Fibroblast of skin of back (primary cell): ENCODE measurements at regions not wholly inside any gene's neighbourhood (a gene's known extent, or its start where the extent isn't known, plus 50 kb on each side); places are given as distances from the start of the nearest gene placed in this dataset.
"Not testable (repeated sequence)": the region's sequence is repeated elsewhere in the genome, so short reads cannot be mapped to it uniquely, and the experiment has no call there.

Experiments used
- DNase-seq: peaks from one replicate; pipeline ENCODE4 v3.0.0-alpha.2; 2013

GRCh38 chr21:20292854-20293253, 705.4 kb upstream of the NCAM2 start:
- not testable (repeated sequence) for DNase-seq

- no peak for DNase-seq
Measured at GRCh38 chr21:20301395-20301794, 696.8 kb upstream of the NCAM2 start.

GRCh38 chr21:20302084-20302483, 696.1 kb upstream of the NCAM2 start:
- no peak for DNase-seq

GRCh38 chr21:20306836-20307235, 691.4 kb upstream of the NCAM2 start:
- DNase-seq, result no peak

- no peak for DNase-seq
Measured at GRCh38 chr21:20308586-20309315, 689.5 kb upstream of the NCAM2 start.

GRCh38 chr21:20311234-20311787, 686.9 kb upstream of the NCAM2 start:
- no peak for DNase-seq

- DNase-seq, result no peak
Measured at GRCh38 chr21:20313013-20313412, 685.2 kb upstream of the NCAM2 start.

GRCh38 chr21:20315042-20315441, 683.2 kb upstream of the NCAM2 start:
- DNase-seq, result no peak

- DNase-seq, result no peak
Measured at GRCh38 chr21:20329636-20330035, 668.6 kb upstream of the NCAM2 start.

GRCh38 chr21:20330652-20331051, 667.6 kb upstream of the NCAM2 start:
- no peak for DNase-seq

GRCh38 chr21:20334585-20334984, 663.6 kb upstream of the NCAM2 start:
- DNase-seq, result no peak

GRCh38 chr21:20341431-20341830, 656.8 kb upstream of the NCAM2 start:
- DNase-seq, result no peak

GRCh38 chr21:20343186-20343585, 655.0 kb upstream of the NCAM2 start:
- no peak for DNase-seq

- no peak for DNase-seq
Measured at GRCh38 chr21:20351138-20351537, 647.1 kb upstream of the NCAM2 start.

- DNase-seq, result no peak
Measured at GRCh38 chr21:20353351-20353750, 644.9 kb upstream of the NCAM2 start.

GRCh38 chr21:20373031-20373430, 625.2 kb upstream of the NCAM2 start:
- no peak for DNase-seq

- DNase-seq, result no peak
Measured at GRCh38 chr21:20377250-20377649, 621.0 kb upstream of the NCAM2 start.

GRCh38 chr21:20388400-20388799, 609.8 kb upstream of the NCAM2 start:
- no peak for DNase-seq

GRCh38 chr21:20396798-20397197, 601.4 kb upstream of the NCAM2 start:
- DNase-seq, result no peak

- no peak for DNase-seq
Measured at GRCh38 chr21:20404915-20405314, 593.3 kb upstream of the NCAM2 start.

GRCh38 chr21:20418353-20418752, 579.9 kb upstream of the NCAM2 start:
- DNase-seq, result no peak

- DNase-seq, result no peak
Measured at GRCh38 chr21:20419772-20420171, 578.4 kb upstream of the NCAM2 start.

GRCh38 chr21:20424943-20425342, 573.3 kb upstream of the NCAM2 start:
- DNase-seq, result no peak

GRCh38 chr21:20425856-20426255, 572.4 kb upstream of the NCAM2 start:
- no peak for DNase-seq

- DNase-seq, result no peak
Measured at GRCh38 chr21:20440338-20440737, 557.9 kb upstream of the NCAM2 start.
